ENCODE measurements at regions not wholly inside any gene's neighbourhood (a gene's known extent, or its start where the extent isn't known, plus 50 kb on each side); places are given as distances from the start of the nearest gene placed in this dataset.

GRCh38 chr15:96695426-96695825, 364.9 kb downstream of the NR2F2 start:
- H3K4me3 ChIP-seq (ENCODE audit: low read length): no peak overlapping the region
- no peak for TF ChIP-seq ZNF274 (IDR thresholded peaks at IDR 0.05; ENCODE audit: low read depth, low read length)

GRCh38 chr15:96699871-96700401, 369.4 kb downstream of the NR2F2 start:
- H3K4me3 ChIP-seq (ENCODE audit: low read length): no peak overlapping the region
- no peak for TF ChIP-seq ZNF274 (IDR thresholded peaks at IDR 0.05; ENCODE audit: low read depth, low read length)

GRCh38 chr15:96700555-96700954, 370.1 kb downstream of the NR2F2 start:
- TF ChIP-seq ZNF274 (IDR thresholded peaks at IDR 0.05; ENCODE audit: low read depth, low read length): no peak

GRCh38 chr15:96701443-96701842, 370.9 kb downstream of the NR2F2 start:
- no peak for TF ChIP-seq ZNF274 (IDR thresholded peaks at IDR 0.05; ENCODE audit: low read depth, low read length)

More at GRCh38 chr15:96700555-96700954, 370.1 kb downstream of the NR2F2 start:
- no peak overlapping the region for H3K4me3 ChIP-seq (ENCODE audit: low read length)

GRCh38 chr15:96701877-96702276, 371.4 kb downstream of the NR2F2 start:
- no peak overlapping the region for H3K4me3 ChIP-seq (ENCODE audit: low read length)

More at GRCh38 chr15:96701443-96701842, 370.9 kb downstream of the NR2F2 start:
- no peak overlapping the region for H3K4me3 ChIP-seq (ENCODE audit: low read length)

DNA sequence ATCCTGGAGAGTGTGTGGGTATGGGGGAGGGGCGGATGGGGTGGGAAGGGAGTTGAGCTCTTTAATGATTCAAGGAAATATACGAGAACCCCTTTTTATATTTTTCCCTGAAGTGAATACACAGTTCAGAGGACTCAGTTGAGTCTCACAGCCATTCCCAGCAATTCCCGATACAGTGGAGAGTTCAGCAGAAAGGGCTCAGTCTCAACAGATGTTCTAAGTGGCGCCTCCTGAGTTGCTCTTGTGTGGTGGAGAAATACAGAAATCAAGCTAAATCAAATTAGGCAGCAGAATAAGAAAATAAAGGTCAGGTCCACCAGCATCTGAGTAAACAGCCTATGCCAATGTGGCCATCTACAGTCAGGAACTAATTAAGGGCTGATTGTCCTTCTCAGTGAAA, 372.1 kb downstream of the NR2F2 start:
- no peak overlapping the region for H3K4me3 ChIP-seq (ENCODE audit: low read length)
- TF ChIP-seq ZNF274 (IDR thresholded peaks at IDR 0.05; ENCODE audit: low read depth, low read length): no peak

More at GRCh38 chr15:96701877-96702276, 371.4 kb downstream of the NR2F2 start:
- no peak for TF ChIP-seq ZNF274 (IDR thresholded peaks at IDR 0.05; ENCODE audit: low read depth, low read length)

- no peak overlapping the region for H3K4me3 ChIP-seq (ENCODE audit: low read length)
- TF ChIP-seq ZNF274 (IDR thresholded peaks at IDR 0.05; ENCODE audit: low read depth, low read length): no peak
Measured at GRCh38 chr15:96703091-96703490, 372.6 kb downstream of the NR2F2 start.

DNA sequence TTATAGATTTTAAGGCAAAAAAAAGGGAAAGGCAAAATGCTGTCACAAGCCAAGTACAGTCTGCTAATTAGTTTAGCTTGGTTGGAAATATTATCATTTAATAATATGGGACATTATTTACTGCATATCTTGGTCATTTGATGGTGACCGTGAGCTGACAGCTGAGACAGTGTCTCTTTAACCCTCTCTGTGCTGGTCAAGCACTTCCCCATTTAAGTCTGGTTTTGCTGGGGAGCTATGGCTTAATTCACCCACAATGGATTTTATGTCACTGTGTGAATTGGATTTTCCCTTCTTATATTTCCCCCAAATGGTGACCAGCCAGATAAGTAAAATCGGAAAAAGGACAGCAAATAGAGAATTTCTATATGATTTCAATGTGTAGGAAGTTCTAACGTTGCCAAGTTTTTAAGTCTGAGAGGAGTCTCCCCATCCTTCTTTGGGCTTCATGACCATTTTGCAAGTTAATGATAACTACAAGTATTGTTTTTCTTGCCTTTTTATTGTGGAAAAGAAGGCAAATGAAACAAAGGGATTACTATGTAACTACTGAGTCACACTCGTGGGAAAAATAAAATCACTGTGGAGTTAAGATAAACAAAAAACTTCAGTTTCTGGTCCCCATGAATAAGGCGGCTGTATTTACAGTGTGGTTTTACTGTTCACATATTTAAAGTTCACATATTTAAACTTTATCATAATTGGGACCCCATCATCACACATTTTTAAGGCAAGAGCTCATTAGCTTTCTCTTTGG, 373.5 kb downstream of the NR2F2 start:
- TF ChIP-seq ZNF274 (IDR thresholded peaks at IDR 0.05; ENCODE audit: low read depth, low read length): no peak
- no peak overlapping the region for H3K4me3 ChIP-seq (ENCODE audit: low read length)

DNA sequence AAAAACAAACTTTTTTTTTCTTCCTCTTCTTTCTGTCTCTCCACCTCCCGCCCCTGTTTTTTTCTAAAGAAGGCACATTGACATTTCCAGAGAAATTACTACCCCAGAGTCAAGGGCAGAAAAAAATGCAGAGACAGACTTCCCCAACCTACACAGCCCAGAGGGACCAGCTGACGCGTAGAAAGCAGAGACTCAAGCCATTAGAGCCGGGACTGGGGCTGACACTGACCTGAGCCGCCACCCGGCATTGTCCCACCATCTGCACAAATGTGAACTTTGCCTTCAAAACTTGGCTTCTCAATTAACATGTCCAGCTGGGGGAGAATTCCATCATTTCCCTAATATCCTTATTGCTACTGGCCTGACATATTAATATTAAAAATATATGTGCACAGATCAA, 385.6 kb downstream of the NR2F2 start:
- no peak for TF ChIP-seq ZNF274 (IDR thresholded peaks at IDR 0.05; ENCODE audit: low read depth, low read length)
- no peak overlapping the region for H3K4me3 ChIP-seq (ENCODE audit: low read length)

DNA sequence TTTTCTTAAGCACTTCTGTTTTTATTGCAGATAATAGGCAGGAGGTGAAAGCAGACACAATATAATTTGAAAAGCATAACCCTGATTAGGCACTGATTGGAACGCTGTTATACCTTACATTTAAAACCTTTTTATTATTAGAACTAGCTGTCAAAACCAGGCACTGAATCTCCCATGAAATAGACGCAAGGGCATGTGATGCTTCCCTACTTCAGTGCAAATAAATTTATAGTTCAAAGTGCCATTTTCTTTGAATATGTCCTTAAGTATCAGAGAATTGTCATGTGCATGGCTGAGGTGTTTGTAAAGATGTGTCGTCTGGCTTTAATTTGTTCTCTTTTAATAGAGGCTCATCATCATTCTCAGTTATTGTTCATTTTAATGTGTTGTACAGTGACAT, 386.0 kb downstream of the NR2F2 start:
- H3K4me3 ChIP-seq (ENCODE audit: low read length): no peak overlapping the region
- TF ChIP-seq ZNF274 (IDR thresholded peaks at IDR 0.05; ENCODE audit: low read depth, low read length): no peak

DNA sequence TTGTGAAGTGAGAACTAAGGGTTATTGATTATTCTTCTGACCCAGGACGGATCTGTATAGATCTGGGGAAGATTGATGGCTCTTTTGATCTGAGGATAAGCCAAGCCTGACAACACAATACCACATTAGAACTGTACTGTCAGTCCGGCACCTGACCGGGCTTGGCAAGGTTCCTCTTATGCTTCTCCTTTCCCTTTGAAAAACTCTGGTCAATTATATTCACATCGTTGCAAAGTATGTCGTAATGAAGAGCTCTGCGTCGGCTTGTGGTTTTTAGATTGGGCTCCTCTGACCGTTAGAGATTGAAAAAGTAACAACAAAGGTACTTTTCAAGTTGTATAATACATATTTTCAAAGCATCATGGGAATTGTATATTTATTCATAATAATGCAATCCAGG, 389.8 kb downstream of the NR2F2 start:
- no peak for TF ChIP-seq ZNF274 (IDR thresholded peaks at IDR 0.05; ENCODE audit: low read depth, low read length)
- H3K4me3 ChIP-seq (ENCODE audit: low read length): no peak overlapping the region

- TF ChIP-seq ZNF274 (IDR thresholded peaks at IDR 0.05; ENCODE audit: low read depth, low read length): no peak
- H3K4me3 ChIP-seq (ENCODE audit: low read length): no peak overlapping the region
Measured at GRCh38 chr15:96720656-96721055, 390.2 kb downstream of the NR2F2 start.

- no peak overlapping the region for H3K4me3 ChIP-seq (ENCODE audit: low read length)
- TF ChIP-seq ZNF274 (IDR thresholded peaks at IDR 0.05; ENCODE audit: low read depth, low read length): no peak
Measured at GRCh38 chr15:96728591-96728990, 398.1 kb downstream of the NR2F2 start.

DNA sequence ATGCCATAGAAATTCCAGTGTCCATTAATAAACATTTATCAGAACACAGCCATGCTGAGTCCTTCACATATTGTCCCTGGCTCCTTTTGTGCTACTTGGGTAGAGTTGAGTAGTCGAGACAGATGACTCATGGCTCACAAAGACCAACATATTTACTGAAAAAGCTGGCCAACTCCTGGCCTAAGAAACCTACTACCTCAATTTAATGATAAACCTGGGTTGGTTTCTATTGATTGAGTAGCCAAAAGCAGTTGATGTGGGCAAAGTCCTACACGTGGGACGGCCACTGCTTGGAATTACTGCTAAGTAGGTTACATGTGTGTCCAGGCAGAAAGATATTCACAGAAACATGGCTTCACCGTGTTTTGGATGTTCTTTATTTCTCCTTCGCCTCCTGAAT, 402.2 kb downstream of the NR2F2 start:
- no peak for TF ChIP-seq ZNF274 (IDR thresholded peaks at IDR 0.05; ENCODE audit: low read depth, low read length)

GRCh38 chr15:96733721-96734120, 403.2 kb downstream of the NR2F2 start:
- no peak for TF ChIP-seq ZNF274 (IDR thresholded peaks at IDR 0.05; ENCODE audit: low read depth, low read length)
- no peak overlapping the region for H3K4me3 ChIP-seq (ENCODE audit: low read length)

More for the DNA sequence above, 402.2 kb downstream of the NR2F2 start:
- H3K4me3 ChIP-seq (ENCODE audit: low read length): no peak overlapping the region
